ENCODE measurements at regions not wholly inside any gene's neighbourhood (a gene's known extent, or its start where the extent isn't known, plus 50 kb on each side); places are given as distances from the start of the nearest gene placed in this dataset.
"Not testable (repeated sequence)": the region's sequence is repeated elsewhere in the genome, so short reads cannot be mapped to it uniquely, and the experiment has no call there.

GRCh38 chr5:111635916-111636570 lies 121.0 kb downstream of the NREP start:
- no peak for DNase-seq (ENCODE audit: low spot score)
- in situ Hi-C loops (cut with HindIII; ENCODE audit: low sequenced_read_pairs), result no loop called here

DNA sequence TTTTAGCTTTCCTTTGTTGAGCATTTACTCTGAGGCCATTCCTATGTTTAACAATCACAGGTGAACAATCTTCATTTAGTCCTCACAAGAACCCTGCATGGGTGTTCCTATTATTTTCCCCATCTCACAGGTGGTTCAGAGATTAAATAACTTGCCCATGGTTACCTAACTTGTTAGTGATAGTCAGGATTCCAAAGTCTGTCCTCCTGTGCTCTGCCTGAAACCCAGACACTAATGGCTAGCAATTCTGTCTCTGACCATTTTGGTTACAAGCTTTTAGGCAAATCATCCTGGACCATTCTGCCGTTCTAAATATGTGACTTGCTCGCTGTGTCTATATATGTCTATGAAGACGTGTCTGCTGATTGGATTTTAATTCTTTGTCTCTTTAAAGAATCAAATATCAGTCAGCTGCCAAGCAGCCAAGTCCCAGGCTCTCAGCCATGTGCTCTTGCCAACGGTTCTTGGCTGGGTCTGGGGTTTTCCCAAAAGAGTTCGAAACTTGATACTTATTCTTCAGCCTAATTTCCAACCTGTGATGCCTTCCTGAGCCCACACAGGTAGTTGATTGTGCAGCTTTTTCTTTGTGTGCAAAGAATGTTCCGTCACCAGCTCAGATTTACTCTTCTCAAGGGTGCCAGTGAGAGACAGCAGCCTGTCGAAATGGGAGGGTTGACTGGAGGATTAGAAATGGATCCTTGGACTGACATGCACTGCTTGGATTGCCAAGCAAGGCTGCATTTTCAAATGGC lies 121.7 kb downstream of the NREP start:
- in situ Hi-C loops (cut with HindIII; ENCODE audit: low sequenced_read_pairs), result no loop called here
- DNase-seq (ENCODE audit: low spot score), result peak; percentile 78

DNA sequence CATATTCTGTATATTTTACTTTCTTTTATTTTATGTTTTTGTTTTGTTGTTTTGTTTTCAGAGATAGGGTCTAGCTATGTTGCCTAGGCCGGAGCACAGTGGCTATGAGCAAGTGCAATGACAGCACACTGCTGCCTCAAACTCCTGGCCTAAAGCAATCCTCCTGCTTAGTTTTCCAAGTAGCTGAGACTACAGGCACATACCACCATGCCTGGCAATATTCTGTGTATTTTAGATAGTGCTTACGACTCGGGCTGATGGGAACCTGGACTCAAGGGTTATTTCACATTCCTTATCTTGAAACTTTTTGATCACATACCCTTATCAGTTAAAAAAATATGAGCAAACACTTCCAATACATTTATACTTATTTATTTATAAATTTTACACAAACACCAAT lies 119.0 kb upstream of the STARD4 start:
- DNase-seq (ENCODE audit: low spot score), result no peak
- in situ Hi-C loops (cut with HindIII; ENCODE audit: low sequenced_read_pairs), result no loop called here

DNA sequence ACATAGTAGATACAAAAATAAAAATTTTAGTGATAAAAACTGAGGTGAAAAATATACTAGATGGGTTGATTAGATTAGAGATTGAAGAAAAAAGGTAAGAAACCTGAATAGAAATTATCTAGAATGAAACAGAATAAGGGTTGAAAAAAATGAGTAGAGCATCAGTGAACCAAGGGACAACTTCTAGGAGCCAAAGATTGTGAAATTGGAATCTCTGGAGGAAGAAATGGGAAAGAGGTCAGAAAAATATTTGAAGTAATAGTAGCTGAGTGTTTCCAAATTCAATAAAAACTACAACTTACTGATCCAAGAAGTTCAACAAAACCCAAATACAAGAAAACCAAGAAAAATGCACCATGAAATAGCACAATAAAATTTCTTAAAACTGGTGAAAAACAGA lies 116.6 kb upstream of the STARD4 start:
- DNase-seq (ENCODE audit: low spot score), result no peak
- in situ Hi-C loops (cut with HindIII; ENCODE audit: low sequenced_read_pairs), result no loop called here

DNA sequence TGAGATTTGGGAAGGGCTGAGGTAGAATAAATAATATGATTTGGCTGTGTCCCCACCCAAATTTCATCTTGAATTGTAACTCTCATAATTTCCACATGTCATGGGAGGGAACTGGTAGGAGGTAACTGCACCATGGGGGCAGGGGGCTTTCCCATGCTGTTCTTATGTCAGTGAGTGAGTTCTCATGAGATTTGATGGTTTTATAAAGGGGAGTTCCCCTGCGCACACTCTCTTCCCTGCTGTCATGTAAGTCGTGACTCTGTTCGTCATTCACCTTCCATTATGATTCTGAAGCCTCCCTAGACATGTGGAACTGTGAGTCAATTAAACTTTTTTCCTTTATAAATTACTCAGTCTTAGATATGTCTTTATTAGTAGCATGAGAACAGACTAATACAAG lies 115.5 kb upstream of the STARD4 start:
- in situ Hi-C loops (cut with HindIII; ENCODE audit: low sequenced_read_pairs), result no loop called here
- no peak for DNase-seq (ENCODE audit: low spot score)

DNA sequence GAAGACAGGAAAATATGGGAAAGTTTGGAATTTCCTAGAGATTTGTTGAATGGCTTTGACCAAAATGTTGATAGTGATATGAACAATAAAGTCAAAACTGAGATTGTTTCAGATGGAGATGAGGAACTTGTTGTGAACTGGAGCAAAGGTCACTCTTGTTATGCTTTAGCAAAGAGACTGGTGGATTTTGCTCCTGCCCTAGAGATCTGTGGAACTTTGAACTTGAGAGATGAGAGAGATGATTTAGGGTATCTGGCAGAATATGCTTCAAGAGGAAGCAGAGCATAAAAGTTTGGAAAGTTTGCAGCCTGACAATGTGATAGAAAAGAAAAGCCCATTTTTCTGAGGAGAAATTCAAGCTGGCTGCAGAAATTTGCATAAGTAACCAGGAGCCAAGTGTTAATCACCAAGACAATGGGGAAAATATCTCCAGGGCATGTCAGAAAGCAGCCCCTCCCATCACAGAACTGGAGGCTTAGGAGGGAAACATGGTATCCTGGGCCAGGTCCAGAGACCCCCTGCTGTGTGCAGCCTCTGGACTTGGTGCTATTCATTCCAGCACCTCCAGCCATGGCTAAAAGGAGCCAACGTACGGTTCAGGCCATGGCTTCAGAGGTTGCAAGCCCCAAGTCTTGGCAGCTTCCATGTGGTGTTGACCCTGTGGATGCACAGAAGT lies 114.3 kb upstream of the STARD4 start:
- no peak for DNase-seq (ENCODE audit: low spot score)

GRCh38 chr5:111618623-111619271 lies 106.4 kb upstream of the STARD4 start:
- in situ Hi-C loops (cut with HindIII; ENCODE audit: low sequenced_read_pairs), result no loop called here
- DNase-seq (ENCODE audit: low spot score), result no peak

More for the DNA sequence above, 114.3 kb upstream of the STARD4 start:
- in situ Hi-C loops (cut with HindIII; ENCODE audit: low sequenced_read_pairs), result no loop called here

- no peak for DNase-seq (ENCODE audit: low spot score)
- in situ Hi-C loops (cut with HindIII; ENCODE audit: low sequenced_read_pairs), result no loop called here
These were observed 102.7 kb upstream of the STARD4 start for GRCh38 chr5:111615054-111615453.

GRCh38 chr5:111612013-111612630 lies 99.8 kb upstream of the STARD4 start:
- in situ Hi-C loops (cut with HindIII; ENCODE audit: low sequenced_read_pairs); DNase-seq (ENCODE audit: low spot score): not testable (repeated sequence)

DNA sequence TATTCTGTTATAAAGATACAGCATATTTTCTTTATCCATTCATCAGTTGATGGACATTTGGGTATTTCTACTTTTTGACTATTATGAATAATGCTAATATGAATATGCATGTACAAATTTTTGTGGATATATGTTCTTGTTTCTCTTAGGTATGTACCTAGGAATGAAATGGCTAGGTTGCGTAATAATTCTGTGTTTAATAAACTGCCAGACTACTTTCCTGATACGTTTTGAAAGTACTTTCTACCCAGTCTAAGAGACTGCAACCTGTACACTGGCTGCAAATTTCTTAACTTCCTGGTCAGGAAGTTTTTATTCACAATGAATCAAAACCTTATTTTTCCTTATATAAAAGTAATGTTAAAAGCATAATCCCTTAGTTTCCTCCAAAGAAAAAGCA lies 93.9 kb upstream of the STARD4 start:
- DNase-seq (ENCODE audit: low spot score), result no peak
- in situ Hi-C loops (cut with HindIII; ENCODE audit: low sequenced_read_pairs), result no loop called here

GRCh38 chr5:111603446-111603827 lies 91.1 kb upstream of the STARD4 start:
- in situ Hi-C loops (cut with HindIII; ENCODE audit: low sequenced_read_pairs), result no loop called here
- no peak for DNase-seq (ENCODE audit: low spot score)

- peak; percentile 1 for DNase-seq (ENCODE audit: low spot score)
- in situ Hi-C loops (cut with HindIII; ENCODE audit: low sequenced_read_pairs), result no loop called here
These were observed 90.6 kb upstream of the STARD4 start for GRCh38 chr5:111602817-111603445.

GRCh38 chr5:111598996-111599395 lies 86.7 kb upstream of the STARD4 start:
- in situ Hi-C loops (cut with HindIII; ENCODE audit: low sequenced_read_pairs), result no loop called here
- DNase-seq (ENCODE audit: low spot score), result no peak

- DNase-seq (ENCODE audit: low spot score), result no peak
- in situ Hi-C loops (cut with HindIII; ENCODE audit: low sequenced_read_pairs), result no loop called here
These were observed 85.2 kb upstream of the STARD4 start for GRCh38 chr5:111597491-111597890.

- in situ Hi-C loops (cut with HindIII; ENCODE audit: low sequenced_read_pairs), result no loop called here
- DNase-seq (ENCODE audit: low spot score), result no peak
These were observed 84.4 kb upstream of the STARD4 start for GRCh38 chr5:111596705-111597104.

GRCh38 chr5:111595425-111595824 lies 83.1 kb upstream of the STARD4 start:
- in situ Hi-C loops (cut with HindIII; ENCODE audit: low sequenced_read_pairs), result no loop called here
- DNase-seq (ENCODE audit: low spot score), result no peak

- no peak for DNase-seq (ENCODE audit: low spot score)
- in situ Hi-C loops (cut with HindIII; ENCODE audit: low sequenced_read_pairs), result no loop called here
These were observed 77.0 kb upstream of the STARD4 start for GRCh38 chr5:111589316-111589715.

DNA sequence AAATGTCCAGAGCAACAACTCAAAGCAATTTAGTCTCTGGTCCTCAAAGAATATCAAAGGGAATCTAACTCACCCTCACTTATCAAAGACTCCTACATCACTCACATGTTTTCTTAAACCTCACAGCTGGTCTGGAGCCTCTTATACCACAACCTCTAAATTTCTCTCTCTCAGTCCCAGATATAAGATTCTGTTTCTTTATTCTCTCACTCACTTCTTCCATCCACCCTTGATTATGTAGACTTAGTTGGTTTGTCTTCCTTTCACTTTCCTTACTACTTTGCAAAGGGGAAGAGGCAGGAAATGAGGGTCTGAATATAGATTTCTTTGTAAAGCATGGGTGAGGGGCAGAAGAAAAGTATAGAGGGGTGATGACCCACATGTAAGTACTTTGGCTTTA lies 75.4 kb upstream of the STARD4 start:
- in situ Hi-C loops (cut with HindIII; ENCODE audit: low sequenced_read_pairs), result no loop called here
- DNase-seq (ENCODE audit: low spot score), result no peak

- in situ Hi-C loops (cut with HindIII; ENCODE audit: low sequenced_read_pairs), result no loop called here
- no peak for DNase-seq (ENCODE audit: low spot score)
These were observed 73.6 kb upstream of the STARD4 start for GRCh38 chr5:111585946-111586345.

All from G401 (cell line).